HepG2 (cell line): ENCODE measurements at regions not wholly inside any gene's neighbourhood (a gene's known extent, or its start where the extent isn't known, plus 50 kb on each side); places are given as distances from the start of the nearest gene placed in this dataset.

Source experiments
- EP300 ChIP-seq, 3 experiments: sonication (generic) in 1 of 3; formaldehyde crosslinking in 1 of 3; IDR thresholded peaks; 2 replicates each; pipeline versions ENCODE4 v1.5.1 to v1.6.1; 2011 to 2020; ENCODE audit warnings: low read depth in 2 of 3, low read length in 2 of 3, borderline replicate concordance in 1 of 3, improper control_type of control experiment in 1 of 3, mild to moderate bottlenecking in 1 of 3, missing genetic modification reagents in 1 of 3, moderate library complexity in 1 of 3
- EZH2 ChIP-seq: conservative IDR thresholded peaks from 2 replicates; pipeline ENCODE4 v1.6.1; 2012; ENCODE audit warnings: mild to moderate bottlenecking, low read depth, low read length, moderate library complexity
- RFX3 ChIP-seq: IDR thresholded peaks from 2 replicates; pipeline ENCODE4 v1.6.1; 2016; ENCODE audit warnings: missing biosample characterization, missing genetic modification reagents
- ZNF3 ChIP-seq: IDR thresholded peaks from 2 replicates; pipeline ENCODE4 v1.7.0; 2017; ENCODE audit warnings: inconsistent platforms
- ZNF780A ChIP-seq: sonication (generic); formaldehyde crosslinking; IDR thresholded peaks from 2 replicates; pipeline ENCODE4 v1.8.0; 2022; ENCODE audit warnings: mild to moderate bottlenecking, missing genetic modification reagents, moderate library complexity

DNA sequence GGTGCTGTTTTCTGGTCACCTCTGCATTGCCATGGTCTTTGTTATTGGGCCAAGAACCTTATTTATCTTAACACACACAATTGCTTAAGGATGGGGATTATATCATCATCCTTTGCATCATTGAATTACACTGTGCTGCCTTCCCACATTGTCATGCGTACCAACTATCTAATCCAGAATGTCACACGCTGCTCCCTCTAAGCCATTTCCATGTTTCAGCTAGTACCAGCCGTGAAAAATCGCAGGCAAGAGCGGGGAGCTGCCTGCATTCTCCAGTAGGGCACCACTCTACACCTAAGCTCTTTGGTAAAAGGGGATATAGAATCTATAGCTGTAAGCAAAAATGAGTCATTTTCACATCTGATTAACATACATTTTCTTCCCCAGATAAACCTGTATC is 277.0 kb downstream of the PRL start:
- TF ChIP-seq EZH2, result no peak
- no peak for TF ChIP-seq EP300 (IDR thresholded peaks at IDR 0.05; ENCODE audit: low read depth in 2 of 2, low read length in 2 of 2)
- no peak for TF ChIP-seq EP300 (CRISPR knock-in tag; IDR thresholded peaks at IDR 0.05; ENCODE audit: borderline replicate concordance)
- TF ChIP-seq ZNF780A (CRISPR knock-in tag), result no peak
- TF ChIP-seq ZNF3, result no peak
- TF ChIP-seq RFX3, result no peak
